ENCODE measurements at regions not wholly inside any gene's neighbourhood (a gene's known extent, or its start where the extent isn't known, plus 50 kb on each side); places are given as distances from the start of the nearest gene placed in this dataset.

GRCh38 chr5:74314906-74315305 lies 325.6 kb downstream of the ENC1 start:
- DNase-seq (ENCODE audit: low read depth), result no peak
- no peak overlapping the region for H3K4me3 ChIP-seq (ENCODE audit: low read depth, low read length)
- TF ChIP-seq CTCF (IDR thresholded peaks at IDR 0.05; ENCODE audit: low read depth, low read length, missing control alignments), result no peak
- in situ Hi-C loops (cut with HindIII; ENCODE audit: low sequenced_read_pairs), result no loop called here

- in situ Hi-C loops (cut with HindIII; ENCODE audit: low sequenced_read_pairs), result no loop called here
- DNase-seq (ENCODE audit: low read depth), result no peak
- no peak for TF ChIP-seq CTCF (IDR thresholded peaks at IDR 0.05; ENCODE audit: low read depth, low read length, missing control alignments)
- no peak overlapping the region for H3K4me3 ChIP-seq (ENCODE audit: low read depth, low read length)
Observed at GRCh38 chr5:74313896-74314295, 326.6 kb downstream of the ENC1 start.

GRCh38 chr5:74312746-74313145 lies 327.8 kb downstream of the ENC1 start:
- no peak overlapping the region for H3K4me3 ChIP-seq (ENCODE audit: low read depth, low read length)
- no peak for TF ChIP-seq CTCF (IDR thresholded peaks at IDR 0.05; ENCODE audit: low read depth, low read length, missing control alignments)
- no peak for DNase-seq (ENCODE audit: low read depth)
- in situ Hi-C loops (cut with HindIII; ENCODE audit: low sequenced_read_pairs), result no loop called here

- no peak overlapping the region for H3K4me3 ChIP-seq (ENCODE audit: low read depth, low read length)
- in situ Hi-C loops (cut with HindIII; ENCODE audit: low sequenced_read_pairs), result no loop called here
- DNase-seq (ENCODE audit: low read depth), result no peak
- TF ChIP-seq CTCF (IDR thresholded peaks at IDR 0.05; ENCODE audit: low read depth, low read length, missing control alignments), result no peak
Observed at GRCh38 chr5:74311961-74312360, 328.6 kb downstream of the ENC1 start.

- H3K4me3 ChIP-seq (ENCODE audit: low read depth, low read length), result no peak overlapping the region
- DNase-seq (ENCODE audit: low read depth), result no peak
- no peak for TF ChIP-seq CTCF (IDR thresholded peaks at IDR 0.05; ENCODE audit: low read depth, low read length, missing control alignments)
- in situ Hi-C loops (cut with HindIII; ENCODE audit: low sequenced_read_pairs), result no loop called here
Observed at GRCh38 chr5:74310997-74311930, 329.3 kb downstream of the ENC1 start.

- in situ Hi-C loops (cut with HindIII; ENCODE audit: low sequenced_read_pairs), result no loop called here
- DNase-seq (ENCODE audit: low read depth), result no peak
- no peak for TF ChIP-seq CTCF (IDR thresholded peaks at IDR 0.05; ENCODE audit: low read depth, low read length, missing control alignments)
- H3K4me3 ChIP-seq (ENCODE audit: low read depth, low read length), result no peak overlapping the region
Observed at GRCh38 chr5:74310386-74310785, 330.1 kb downstream of the ENC1 start.
